GM12864 (cell line): ENCODE measurements at regions not wholly inside any gene's neighbourhood (a gene's known extent, or its start where the extent isn't known, plus 50 kb on each side); places are given as distances from the start of the nearest gene placed in this dataset.

Experiments used
- DNase-seq: peaks from one replicate; pipeline ENCODE4 v3.0.0-alpha.2; 2011; ENCODE audit warnings: low read depth
- H3K4me3 ChIP-seq: 2 replicates; pipeline ENCODE4 v1.5.1; 2011; ENCODE audit warnings: mild to moderate bottlenecking, low read depth, low read length, control low read depth
- TF ChIP-seq, protein P1 (sequence below): IDR thresholded peaks from 2 replicates; pipeline ENCODE4 v1.5.1; 2011; ENCODE audit warnings: low read depth, mild to moderate bottlenecking, moderate library complexity, low read length, control low read depth, inconsistent platforms; ENCODE audit errors: missing control alignments

DNA sequence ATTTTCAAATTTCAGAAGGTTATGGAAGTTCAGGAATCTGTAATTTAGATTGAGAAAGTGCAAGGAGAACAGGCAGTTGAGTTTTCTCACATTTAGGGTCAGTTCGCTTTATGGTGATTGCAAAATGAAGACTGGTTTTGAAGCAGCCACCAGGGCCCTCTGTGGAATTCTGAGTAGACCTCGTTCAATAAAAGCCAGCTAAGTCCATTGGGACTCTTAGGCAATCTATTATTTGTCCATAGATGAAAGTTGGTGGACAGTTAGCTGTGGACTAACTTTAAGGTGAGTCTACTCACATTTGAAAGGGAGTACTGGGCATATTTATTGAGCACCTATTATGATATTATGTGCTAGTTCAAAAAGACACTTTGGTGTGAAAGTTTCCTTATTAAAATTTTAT lies 266.3 kb upstream of the LINC00305 start:
- TF ChIP-seq, protein P1, sequence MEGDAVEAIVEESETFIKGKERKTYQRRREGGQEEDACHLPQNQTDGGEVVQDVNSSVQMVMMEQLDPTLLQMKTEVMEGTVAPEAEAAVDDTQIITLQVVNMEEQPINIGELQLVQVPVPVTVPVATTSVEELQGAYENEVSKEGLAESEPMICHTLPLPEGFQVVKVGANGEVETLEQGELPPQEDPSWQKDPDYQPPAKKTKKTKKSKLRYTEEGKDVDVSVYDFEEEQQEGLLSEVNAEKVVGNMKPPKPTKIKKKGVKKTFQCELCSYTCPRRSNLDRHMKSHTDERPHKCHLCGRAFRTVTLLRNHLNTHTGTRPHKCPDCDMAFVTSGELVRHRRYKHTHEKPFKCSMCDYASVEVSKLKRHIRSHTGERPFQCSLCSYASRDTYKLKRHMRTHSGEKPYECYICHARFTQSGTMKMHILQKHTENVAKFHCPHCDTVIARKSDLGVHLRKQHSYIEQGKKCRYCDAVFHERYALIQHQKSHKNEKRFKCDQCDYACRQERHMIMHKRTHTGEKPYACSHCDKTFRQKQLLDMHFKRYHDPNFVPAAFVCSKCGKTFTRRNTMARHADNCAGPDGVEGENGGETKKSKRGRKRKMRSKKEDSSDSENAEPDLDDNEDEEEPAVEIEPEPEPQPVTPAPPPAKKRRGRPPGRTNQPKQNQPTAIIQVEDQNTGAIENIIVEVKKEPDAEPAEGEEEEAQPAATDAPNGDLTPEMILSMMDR, result no peak
- DNase-seq, result no peak
- H3K4me3 ChIP-seq, result no peak overlapping the region

DNA sequence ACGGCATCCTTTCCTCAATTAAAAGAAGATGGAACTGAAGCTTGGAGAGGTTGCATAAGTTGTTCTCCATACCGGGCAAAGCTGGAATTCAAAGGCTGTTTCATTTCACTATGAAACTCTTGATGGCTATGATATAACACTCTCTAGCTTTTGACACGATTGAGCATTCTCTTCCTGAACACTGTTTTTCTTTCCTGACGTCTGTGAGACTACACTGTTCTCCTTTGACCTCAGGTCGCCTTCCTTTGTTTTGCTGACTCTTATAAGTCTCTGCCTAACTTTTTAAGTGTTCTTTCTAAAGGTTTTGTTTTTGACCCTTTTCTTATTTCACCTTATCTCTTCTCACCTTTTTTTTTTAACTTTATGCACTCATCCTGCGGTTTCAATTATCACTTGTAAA lies 261.8 kb upstream of the LINC00305 start:
- no peak overlapping the region for H3K4me3 ChIP-seq
- no peak for DNase-seq
- TF ChIP-seq, protein P1, result no peak

DNA sequence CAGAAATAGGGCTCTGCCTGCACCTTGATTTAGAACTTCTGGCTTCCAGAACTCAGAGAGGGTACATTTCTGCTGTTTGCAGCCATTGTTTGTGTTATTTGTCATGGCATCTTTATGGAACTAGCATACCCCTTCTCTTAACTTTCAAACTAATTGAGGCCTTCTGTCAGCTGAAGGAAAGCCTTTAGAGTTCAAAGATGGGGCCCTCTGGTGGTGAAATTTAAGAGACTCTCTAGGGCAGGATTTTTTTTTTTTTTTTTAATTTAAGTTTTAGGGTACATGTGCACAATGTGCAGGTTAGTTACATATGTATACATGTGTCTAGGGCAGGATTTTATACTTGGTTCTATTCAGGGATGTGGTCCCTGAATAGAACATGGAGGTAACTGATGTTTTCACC lies 260.6 kb upstream of the LINC00305 start:
- H3K4me3 ChIP-seq, result no peak overlapping the region
- TF ChIP-seq, protein P1, result peak; percentile 40
- no peak for DNase-seq

DNA sequence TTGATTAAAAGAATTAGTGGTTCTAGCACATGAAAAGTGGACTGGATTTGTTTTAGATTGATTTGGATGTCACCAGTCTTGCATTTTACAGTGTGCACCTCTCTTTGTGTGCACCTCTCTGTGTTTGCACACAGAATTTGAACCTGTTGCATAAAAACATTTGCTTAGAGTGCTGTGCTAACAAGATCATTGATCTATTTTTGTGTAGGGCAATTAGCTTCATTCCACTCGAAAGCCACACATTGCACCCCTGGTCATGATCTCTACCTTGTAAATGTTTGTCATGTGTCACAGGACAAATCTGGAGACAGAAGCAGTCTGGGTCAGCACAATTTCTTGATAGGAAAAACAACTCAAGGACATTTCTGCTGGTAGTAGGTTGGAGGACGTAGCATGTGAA lies 258.7 kb upstream of the LINC00305 start:
- TF ChIP-seq, protein P1, result no peak
- no peak for DNase-seq
- H3K4me3 ChIP-seq, result no peak overlapping the region

DNA sequence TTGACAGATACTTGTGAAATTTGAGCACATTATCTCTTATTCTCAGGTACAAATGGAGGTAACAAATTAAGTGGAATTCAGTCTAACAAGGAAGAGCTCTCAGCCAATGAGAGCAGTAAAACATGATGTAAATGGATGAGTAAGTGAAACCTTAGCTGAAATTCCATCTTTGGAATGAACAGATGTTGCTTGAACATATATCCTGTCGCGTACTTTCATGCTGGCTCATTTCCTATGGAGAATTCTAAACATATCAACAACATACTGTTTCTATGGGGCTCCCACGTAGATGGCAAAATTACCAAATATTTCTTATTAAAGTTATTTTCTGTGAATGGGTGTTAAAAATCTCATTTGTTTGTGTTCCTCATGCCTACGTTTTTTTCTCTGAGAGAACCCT lies 256.3 kb upstream of the LINC00305 start:
- no peak overlapping the region for H3K4me3 ChIP-seq
- TF ChIP-seq, protein P1, result no peak
- no peak for DNase-seq

DNA sequence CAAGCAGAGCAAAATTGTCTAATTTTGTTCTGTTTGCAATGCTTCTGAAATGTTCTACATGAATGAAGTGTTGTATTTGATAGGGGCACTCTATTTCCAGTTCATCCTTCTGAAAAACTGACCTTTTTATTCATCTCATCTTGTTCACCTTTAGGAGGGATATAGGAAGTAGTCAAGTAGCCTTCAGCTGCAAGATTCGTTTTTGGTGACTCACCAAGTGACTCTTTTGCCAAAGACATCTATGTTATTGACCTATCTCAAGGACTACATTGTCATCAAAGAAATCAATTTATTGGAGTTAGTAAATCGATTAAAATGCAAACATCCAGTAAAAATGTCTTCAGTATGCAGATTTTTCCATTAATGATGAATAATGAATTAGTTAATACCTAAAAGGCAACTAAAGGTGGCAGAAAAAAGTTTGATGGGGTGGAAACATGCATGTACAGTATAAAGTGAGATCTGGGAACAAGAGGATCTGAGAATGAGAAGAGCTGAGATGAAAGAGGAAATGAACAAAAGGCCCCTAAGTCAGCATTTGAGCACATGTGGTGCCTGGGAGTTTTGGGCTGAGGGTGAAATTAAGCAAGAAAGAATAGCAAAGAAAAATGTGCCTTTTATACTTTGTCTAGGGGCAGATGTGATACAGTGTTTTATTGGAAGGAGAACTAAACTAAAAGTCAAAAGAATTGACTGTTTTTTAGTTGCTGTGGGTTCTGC lies 255.1 kb upstream of the LINC00305 start:
- TF ChIP-seq, protein P1, result no peak
- DNase-seq, result no peak
- H3K4me3 ChIP-seq, result no peak overlapping the region

DNA sequence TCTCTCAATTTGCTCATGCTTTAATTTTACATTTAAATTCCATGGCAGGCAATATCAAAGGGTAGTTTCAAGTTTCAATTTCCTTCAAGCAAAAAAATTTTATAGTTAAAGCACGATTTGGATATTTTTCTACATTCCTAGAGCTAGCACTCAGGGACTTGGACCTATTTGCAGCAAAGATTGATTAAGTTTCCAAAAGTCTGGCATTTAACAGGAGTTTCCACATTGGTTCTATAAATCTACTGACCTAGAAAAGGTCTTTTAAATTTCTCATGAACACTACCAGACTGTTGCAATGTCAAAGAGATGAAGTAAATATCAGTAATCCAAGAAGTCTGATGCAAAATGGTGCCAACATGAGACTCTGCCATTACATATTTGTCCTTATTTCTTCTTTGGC lies 253.7 kb upstream of the LINC00305 start:
- DNase-seq, result no peak
- no peak overlapping the region for H3K4me3 ChIP-seq
- TF ChIP-seq, protein P1, result no peak
